ENCODE measurements at regions not wholly inside any gene's neighbourhood (a gene's known extent, or its start where the extent isn't known, plus 50 kb on each side); places are given as distances from the start of the nearest gene placed in this dataset.
"Not testable (repeated sequence)": the region's sequence is repeated elsewhere in the genome, so short reads cannot be mapped to it uniquely, and the experiment has no call there.

DNA sequence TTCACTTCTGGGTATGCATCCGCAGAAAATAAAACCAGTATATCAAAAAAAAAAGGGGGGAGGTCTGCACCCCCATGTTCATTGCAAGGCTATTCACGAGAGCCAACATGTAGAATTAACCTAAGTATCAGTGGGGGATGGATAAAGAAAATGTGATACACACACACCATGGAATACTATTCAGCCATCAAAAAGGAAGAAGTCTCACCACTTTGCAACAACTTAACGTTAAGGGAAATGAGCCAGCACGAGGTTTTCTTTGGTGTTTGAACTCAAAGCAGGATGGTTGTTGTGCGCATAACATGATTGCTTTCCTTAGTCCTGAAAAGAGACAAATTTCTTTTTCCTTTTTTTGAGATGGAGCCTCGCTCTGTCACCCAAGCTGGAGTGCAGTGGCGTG lies 222.7 kb downstream of the SHOX start:
- Histone ChIP-seq H3K27ac (no peak overlapping the region), H3K4me3 (no peak overlapping the region)
- DNase-seq (ENCODE audit: low spot score) = no peak
- TF ChIP-seq, protein P1, sequence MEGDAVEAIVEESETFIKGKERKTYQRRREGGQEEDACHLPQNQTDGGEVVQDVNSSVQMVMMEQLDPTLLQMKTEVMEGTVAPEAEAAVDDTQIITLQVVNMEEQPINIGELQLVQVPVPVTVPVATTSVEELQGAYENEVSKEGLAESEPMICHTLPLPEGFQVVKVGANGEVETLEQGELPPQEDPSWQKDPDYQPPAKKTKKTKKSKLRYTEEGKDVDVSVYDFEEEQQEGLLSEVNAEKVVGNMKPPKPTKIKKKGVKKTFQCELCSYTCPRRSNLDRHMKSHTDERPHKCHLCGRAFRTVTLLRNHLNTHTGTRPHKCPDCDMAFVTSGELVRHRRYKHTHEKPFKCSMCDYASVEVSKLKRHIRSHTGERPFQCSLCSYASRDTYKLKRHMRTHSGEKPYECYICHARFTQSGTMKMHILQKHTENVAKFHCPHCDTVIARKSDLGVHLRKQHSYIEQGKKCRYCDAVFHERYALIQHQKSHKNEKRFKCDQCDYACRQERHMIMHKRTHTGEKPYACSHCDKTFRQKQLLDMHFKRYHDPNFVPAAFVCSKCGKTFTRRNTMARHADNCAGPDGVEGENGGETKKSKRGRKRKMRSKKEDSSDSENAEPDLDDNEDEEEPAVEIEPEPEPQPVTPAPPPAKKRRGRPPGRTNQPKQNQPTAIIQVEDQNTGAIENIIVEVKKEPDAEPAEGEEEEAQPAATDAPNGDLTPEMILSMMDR (IDR thresholded peaks at IDR 0.05) = no peak

DNA sequence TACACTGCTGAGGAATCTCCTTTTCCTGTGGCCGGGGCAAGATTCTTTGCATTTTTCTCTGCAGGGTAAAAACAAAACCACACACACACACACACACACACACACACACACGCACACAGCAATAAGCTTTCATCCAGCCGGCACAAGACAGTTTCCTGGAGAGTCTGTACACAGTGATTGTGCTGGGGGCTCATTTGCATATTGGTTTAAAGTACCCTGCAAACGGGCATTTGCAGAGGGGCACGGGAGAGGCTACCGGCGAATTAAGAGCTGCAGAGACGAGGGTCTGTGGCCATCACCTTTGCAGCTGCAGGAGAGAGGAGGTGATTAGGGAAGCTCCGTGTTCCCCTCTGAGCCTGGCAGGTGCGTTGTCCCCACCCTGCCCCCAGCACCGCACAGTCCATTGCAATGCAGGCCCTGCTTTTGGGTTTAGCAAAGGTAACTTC lies 219.9 kb downstream of the SHOX start:
- no peak for DNase-seq (ENCODE audit: low spot score)
- TF ChIP-seq, protein P1 (IDR thresholded peaks at IDR 0.05) = no peak
- H3K27ac ChIP-seq = no peak overlapping the region
- no peak overlapping the region for H3K4me3 ChIP-seq

DNA sequence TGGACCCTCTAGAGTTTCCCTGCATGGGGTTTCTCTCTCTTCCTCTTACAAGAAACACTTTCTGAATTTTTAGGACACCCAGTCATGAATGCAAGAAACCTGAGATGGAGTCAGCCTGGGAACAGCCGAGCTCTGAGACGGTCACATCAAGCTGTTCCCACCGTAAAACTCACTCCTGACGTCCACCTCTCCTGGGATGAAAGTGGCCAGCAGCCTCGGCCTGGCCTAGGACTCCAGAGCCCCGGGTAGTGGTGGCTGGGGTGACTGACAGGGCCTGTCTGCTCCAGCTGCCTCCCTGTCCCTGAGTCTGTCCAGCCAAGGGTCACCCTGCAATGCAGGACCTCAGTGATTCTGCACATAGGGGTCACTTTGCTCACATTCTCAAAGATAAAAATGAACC lies 217.8 kb downstream of the SHOX start:
- TF ChIP-seq, protein P1 (IDR thresholded peaks at IDR 0.05) = no peak
- no peak for DNase-seq (ENCODE audit: low spot score)
- Histone ChIP-seq H3K4me3 (no peak overlapping the region), H3K27ac (no peak overlapping the region)

DNA sequence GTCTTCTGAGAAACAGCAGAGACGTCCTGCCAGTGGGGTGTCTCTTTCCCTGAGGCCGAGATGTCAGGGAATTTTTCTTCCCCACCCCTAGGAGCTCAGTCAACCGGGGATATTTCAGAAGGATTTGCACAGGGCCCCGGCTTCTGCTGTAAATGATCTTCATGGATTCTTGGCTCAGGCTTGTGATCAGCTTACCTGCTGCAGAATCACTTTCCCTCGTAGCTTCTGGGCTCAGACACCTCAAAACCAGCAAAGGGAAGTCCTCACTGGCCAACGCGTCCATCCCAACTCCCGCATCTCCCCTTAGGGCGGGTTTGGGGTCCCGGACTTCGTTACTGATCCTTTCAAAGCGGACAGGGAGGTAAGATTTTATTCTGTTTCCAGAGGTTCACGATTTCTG lies 212.7 kb downstream of the SHOX start:
- TF ChIP-seq, protein P1 (IDR thresholded peaks at IDR 0.05) = no peak
- Histone ChIP-seq H3K27ac (no peak overlapping the region), H3K4me3 (no peak overlapping the region)
- DNase-seq (ENCODE audit: low spot score) = no peak

DNA sequence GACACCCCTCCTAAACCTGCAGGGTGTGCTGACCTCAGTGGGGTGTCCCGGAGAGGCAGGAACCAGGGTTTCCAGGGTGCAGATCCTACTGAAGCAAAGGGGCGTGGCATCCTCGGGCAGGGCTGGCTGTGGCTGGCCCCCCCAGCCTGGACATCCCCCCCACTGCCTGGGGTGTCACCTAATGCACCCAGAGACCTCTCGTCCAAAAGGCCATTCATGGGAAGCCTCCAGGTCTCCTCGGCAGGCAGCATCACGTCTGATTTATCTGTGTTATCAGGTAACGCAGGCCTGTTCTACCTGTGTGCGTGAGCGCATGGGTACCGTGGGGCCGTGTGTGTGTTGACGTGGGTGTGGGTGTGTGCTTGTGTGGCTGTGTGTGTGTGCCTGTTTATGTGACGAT lies 210.0 kb downstream of the SHOX start:
- no peak overlapping the region for H3K4me3 ChIP-seq
- H3K27ac ChIP-seq = no peak overlapping the region
- TF ChIP-seq, protein P1 (IDR thresholded peaks at IDR 0.05) = no peak
- DNase-seq (ENCODE audit: low spot score) = no peak

DNA sequence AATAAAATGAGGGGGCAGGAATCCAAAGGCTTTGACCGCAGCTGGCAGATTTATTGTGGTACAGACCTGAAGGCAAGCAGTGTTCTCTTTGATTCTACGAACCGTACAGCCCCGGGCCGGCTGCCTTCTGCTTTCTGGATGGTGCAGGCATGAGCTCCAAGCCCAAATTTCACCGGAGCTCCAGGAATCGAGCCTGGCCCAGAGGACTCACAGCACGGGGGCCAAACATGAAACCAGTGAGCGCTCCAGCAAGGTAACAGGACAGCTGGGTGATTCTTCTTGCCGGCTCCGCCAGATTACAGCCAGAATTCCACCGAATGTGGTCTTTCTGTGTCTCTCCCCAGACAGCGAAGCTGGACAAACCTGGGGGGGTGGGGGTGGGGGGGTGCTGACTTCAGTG lies 208.1 kb downstream of the SHOX start:
- H3K4me3 ChIP-seq; DNase-seq (ENCODE audit: low spot score); H3K27ac ChIP-seq: not testable (repeated sequence)

DNA sequence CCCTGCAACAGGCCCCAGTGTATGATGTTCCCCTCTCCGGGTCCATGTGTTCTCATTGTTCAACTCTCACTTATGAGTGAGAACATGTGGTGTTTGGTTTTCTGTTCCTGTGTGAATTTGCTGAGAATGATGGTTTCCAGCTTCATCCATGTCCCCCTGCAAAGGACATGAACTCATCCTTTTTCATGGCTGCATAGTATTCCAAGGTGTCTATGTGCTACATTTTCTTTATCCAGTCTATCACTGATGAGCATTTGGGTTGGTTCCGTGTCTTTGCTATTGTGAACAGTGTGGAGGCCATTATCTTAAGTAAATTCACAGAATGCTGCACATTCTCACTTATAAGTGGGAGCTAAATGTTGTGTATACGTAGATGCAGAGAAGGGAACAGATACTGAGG lies 205.3 kb downstream of the SHOX start:
- H3K27ac ChIP-seq; DNase-seq (ENCODE audit: low spot score): not testable (repeated sequence)

DNA sequence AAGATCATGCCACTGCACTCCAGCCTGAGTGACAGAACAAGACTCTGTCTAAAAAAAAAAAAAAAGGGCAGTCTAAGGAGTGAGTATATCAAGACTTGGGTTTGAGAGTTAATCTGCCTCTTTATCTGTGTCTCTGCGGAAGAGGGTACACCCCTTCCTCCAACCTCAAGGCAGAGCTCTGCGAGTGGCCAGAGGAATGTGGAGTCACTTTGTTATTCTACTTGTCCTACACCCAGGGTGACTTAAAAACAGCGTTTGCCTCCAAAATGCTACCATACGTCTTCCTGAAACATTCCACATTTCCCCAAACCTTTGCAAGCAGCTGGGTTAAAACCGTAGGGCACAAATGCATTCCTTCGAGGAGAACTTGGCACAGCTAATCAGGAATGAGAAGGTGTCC lies 199.9 kb downstream of the SHOX start:
- TF ChIP-seq, protein P1 (IDR thresholded peaks at IDR 0.05) = no peak
- DNase-seq (ENCODE audit: low spot score) = no peak
- H3K27ac ChIP-seq = no peak overlapping the region
- H3K4me3 ChIP-seq = no peak overlapping the region

More for the DNA sequence above, 205.3 kb downstream of the SHOX start:
- H3K4me3 ChIP-seq = not testable (repeated sequence)

All from coronary artery (tissue), 2 donors.